ENCODE measurements at regions not wholly inside any gene's neighbourhood (a gene's known extent, or its start where the extent isn't known, plus 50 kb on each side); places are given as distances from the start of the nearest gene placed in this dataset.

DNA sequence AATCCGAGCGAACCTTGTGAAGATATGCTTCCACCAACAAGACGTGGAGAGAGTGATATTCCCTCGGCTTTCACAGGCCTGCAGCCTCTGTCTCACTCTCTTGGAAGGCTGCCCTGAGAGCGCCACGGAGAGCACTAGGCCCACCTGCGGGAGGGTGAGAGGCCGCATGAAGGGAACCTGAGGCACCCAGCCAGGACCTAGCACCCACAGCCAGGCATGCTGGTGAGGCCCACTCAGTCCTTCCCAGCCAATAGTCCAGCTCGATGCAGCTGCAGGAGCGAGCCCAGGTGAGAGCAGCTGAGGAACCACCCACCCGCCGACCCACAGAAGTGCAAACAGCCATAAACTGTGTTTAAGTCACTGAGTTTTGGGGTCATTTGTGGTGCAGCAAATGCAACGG lies 227.2 kb downstream of the QKI start:
- DNase-seq (ENCODE audit: low read depth in 2 of 2), result no peak

- DNase-seq (ENCODE audit: low read depth in 2 of 2), result no peak
Measured at GRCh38 chr6:163640641-163641040, 226.1 kb downstream of the QKI start.

DNA sequence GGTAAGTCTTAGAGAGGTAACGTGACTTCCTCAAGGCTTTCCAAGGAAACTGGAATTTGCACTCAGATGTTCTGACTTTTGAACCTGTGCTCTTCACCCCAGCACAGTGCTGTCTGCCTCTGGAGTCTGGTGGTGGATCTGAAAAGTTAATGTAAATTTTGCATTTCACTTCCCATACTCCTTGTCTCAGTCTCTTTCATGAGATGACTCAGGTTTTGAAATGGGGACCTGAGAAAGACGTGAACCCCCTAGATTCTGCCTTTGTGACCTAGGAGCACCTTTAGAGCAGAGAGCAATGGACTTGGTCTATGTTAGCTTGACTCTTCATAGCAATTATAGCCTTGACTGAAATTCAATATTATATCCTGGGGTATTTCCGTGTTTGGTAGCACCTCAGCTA lies 223.0 kb downstream of the QKI start:
- no peak for DNase-seq (ENCODE audit: low read depth in 2 of 2)

DNA sequence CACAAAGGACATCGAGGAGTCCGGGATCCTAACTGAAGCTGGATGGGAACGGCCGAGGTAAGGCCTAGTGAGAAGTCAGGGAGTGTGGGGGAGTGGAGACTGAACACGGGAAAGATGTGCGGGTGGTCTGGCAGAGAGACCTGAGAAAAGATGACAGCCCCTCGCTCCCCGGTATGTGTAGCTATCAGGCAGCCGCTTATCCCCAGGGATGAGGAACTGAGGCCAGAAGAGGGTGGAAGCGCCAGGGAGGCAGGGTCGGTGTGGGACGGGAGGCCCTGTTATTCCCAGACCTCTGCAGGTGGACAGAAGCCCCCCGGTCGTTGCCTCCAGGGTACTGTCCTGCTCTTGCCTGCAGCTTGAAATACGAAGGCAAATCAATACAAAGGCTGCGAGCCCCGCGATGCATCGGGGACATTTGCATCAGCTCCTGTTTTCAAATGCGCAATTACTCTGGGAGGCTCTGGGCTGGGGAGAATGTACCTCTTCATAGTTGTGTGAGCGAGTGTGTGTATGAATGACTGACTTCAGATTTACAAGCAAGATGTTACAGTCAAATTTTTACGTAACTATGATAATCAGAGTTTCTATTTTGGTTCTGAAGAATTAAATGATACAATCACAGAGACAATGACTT lies 221.3 kb downstream of the QKI start:
- DNase-seq (ENCODE audit: low read depth in 2 of 2), result no peak

GRCh38 chr6:163635315-163635714 lies 220.8 kb downstream of the QKI start:
- DNase-seq (ENCODE audit: low read depth in 2 of 2), result no peak

DNA sequence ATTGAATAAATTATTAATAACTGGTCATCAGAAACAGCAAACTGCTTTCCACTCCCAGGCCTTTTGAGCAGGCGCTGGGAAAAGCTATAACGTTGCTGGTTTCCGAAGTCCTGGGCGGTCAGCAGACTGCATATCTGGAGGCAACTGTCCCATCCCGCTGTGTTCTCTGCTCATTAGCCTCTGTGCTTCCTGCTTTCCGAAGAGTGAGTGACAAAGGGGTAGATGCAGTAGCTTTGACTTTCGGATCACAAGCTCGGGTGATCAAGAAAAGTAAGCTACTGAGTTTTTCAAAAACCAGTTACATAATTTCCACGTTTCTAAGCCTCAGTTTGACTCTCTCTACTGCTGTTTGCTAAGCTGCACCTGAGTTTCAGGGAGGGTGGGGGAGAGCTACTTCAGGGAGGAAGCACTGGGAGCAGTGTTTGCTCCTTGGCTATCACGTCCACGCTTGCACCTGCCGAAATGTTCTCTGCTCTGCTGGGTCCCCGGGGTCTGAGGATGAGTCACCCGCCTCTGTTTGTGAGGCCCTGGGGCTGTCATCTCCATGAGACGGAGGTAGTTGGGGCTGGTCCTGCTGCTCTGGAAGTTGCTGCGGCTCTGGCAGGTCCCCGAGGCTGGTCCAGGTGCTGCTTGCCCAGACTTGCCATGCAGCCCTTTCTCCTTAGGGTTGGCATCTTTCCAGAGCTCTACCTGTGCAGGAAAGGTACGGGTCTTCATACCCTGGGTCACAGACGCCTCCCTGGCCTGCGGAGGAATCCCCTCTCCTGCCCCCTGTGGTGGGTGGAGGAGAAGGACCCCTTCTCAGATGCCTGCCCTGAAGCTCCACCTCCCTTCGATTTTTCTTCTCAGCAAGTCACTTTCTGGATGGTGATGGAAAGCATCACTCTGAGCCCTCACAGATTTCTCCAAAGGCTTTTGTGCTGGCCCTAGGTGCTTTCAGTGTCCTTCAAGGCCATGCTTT lies 220.0 kb downstream of the QKI start:
- DNase-seq (ENCODE audit: low read depth in 2 of 2), result no peak

DNA sequence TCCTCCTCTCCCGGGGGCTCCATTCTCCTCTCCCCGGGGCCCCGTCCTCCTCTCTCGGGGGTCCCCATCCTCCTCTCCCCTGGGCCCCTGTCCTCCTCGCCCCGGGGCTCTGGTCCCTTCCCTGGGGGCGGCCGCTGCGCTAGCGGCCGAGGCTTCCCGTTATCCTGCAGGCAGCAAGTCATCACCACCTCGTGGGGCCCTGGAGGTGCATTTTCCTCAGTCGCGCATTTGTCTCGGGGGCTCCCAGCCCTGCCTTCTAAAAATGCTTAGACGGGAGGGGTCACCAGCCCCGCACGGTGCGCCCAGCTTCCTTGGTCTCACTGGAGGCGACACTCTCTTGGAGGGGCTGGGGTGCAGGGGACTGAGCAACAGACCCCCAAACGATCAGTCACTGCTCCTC lies 216.5 kb downstream of the QKI start:
- DNase-seq (ENCODE audit: low read depth in 2 of 2), result no peak

DNA sequence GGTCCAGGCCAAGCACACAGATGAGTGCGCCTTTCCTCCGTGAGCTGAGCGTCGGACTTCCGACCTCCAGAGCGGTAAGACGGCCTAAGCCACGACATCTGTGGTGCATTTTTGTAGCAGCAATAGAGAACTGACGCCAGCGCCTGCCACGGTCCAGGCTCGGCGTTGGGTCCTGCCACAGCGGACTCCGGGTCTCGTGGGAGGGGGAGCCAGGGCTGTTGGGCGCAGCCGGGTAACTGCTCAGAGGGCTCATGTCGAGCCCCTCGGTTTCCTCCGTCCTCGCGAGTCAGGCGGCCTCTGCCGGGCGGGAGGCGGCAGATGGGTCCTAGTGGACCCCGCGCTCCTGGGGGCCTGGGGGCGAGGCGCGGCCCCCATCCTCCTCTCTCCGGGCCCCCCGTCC lies 216.1 kb downstream of the QKI start:
- DNase-seq (ENCODE audit: low read depth in 2 of 2), result no peak

DNA sequence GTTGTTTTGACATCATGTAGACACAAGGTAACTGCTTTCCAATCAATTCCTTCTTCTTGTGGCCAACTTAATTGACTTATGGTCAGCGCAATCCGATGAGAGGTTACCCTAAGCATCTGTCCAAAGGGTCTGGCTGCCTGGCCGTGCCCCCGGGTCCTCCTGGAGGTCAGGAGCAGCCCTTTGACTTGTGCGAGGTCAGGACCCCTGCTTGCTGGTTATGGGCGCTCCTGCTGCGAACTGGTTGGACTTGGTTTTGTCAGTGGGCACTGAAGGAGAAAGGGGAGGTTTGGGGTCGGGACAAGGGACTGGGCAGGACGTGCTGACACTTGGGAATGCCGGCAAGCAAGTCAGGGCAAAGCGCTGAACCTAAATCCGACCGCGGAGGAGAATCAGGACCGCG lies 215.6 kb downstream of the QKI start:
- no peak for DNase-seq (ENCODE audit: low read depth in 2 of 2)
